Keratinocyte (primary cell): ENCODE measurements at regions not wholly inside any gene's neighbourhood (a gene's known extent, or its start where the extent isn't known, plus 50 kb on each side); places are given as distances from the start of the nearest gene placed in this dataset.

Experiments used
- EZH2 ChIP-seq: IDR thresholded peaks from one replicate; pipeline ENCODE4 v1.6.1; 2012; ENCODE audit warnings: inconsistent platforms, mild to moderate bottlenecking, low read length, moderate library complexity
- TF ChIP-seq, protein P1 (sequence below), 3 experiments: IDR thresholded peaks in 1 of 3; conservative IDR thresholded peaks in 1 of 3; optimal IDR thresholded peaks in 1 of 3; 2 replicates in 2 of 3; 3 replicates in 1 of 3; pipeline versions ENCODE3 to v1.5.1; 2011; ENCODE audit warnings: low read length in 3 of 3, mild to moderate bottlenecking in 3 of 3, moderate library complexity in 2 of 3, control low read depth in 1 of 3, inconsistent platforms in 1 of 3; ENCODE audit not compliant: insufficient read depth in 2 of 3; ENCODE audit errors: extremely low read depth in 1 of 3

DNA sequence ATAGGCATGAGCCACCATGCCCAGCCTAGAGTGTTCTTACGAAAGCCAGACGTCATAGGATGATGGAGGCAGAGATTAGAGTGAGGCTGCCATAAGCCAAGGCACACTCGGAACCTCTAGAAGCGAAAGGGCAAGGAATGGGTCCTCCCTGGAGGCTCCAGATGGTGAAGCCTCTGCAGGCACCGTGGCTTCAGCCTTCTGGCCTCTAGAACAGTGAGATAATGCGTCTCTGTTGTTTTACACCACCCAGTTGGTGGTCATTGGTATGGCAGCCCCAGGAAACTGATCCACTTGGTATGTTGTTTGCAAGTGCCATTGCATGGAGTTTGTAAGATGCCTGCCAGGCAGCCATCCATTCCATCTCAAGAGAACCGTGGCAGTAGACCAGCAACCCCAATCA, 791.0 kb downstream of the TBC1D22A start:
- TF ChIP-seq, protein P1, sequence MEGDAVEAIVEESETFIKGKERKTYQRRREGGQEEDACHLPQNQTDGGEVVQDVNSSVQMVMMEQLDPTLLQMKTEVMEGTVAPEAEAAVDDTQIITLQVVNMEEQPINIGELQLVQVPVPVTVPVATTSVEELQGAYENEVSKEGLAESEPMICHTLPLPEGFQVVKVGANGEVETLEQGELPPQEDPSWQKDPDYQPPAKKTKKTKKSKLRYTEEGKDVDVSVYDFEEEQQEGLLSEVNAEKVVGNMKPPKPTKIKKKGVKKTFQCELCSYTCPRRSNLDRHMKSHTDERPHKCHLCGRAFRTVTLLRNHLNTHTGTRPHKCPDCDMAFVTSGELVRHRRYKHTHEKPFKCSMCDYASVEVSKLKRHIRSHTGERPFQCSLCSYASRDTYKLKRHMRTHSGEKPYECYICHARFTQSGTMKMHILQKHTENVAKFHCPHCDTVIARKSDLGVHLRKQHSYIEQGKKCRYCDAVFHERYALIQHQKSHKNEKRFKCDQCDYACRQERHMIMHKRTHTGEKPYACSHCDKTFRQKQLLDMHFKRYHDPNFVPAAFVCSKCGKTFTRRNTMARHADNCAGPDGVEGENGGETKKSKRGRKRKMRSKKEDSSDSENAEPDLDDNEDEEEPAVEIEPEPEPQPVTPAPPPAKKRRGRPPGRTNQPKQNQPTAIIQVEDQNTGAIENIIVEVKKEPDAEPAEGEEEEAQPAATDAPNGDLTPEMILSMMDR (optimal IDR thresholded peaks at IDR 0.05 in 1 of 3, IDR thresholded peaks at IDR 0.05 in 1 of 3, conservative IDR thresholded peaks at IDR 0.05 in 1 of 3; ENCODE audit: extremely low read depth in 1 of 3, insufficient read depth in 2 of 3, low read length in 3 of 3) = no peak
- TF ChIP-seq EZH2 = no peak
